Natural killer cell (primary cell): ENCODE measurements at regions not wholly inside any gene's neighbourhood (a gene's known extent, or its start where the extent isn't known, plus 50 kb on each side); places are given as distances from the start of the nearest gene placed in this dataset.

Experiments used
- ATAC-seq, 3 donors: fragments of 150-1000 bp in 2 of 3; fragments of 200-7000 bp in 1 of 3; cut with Tn5 transposase; 1 replicate in 1 of 3; 2 replicates in 2 of 3; pipeline ENCODE4 v1.10.0; 2021; ENCODE audit warnings: mild to moderate bottlenecking in 2 of 3, moderate library complexity in 2 of 3
- DNase-seq, 2 donors: peaks; one replicate each; pipeline versions ENCODE4 v3.0.0 to v3.0.0-alpha.2; 2013 to 2021; ENCODE audit warnings: mixed read lengths in 1 of 2
- H3K27ac ChIP-seq: one replicate; pipeline ENCODE4 v1.5.1; 2013; ENCODE audit warnings: mild to moderate bottlenecking, low read length
- H3K27me3 ChIP-seq: one replicate; pipeline ENCODE4 v1.6.1; 2013; ENCODE audit warnings: low read length; ENCODE audit not compliant: control insufficient read depth, insufficient read depth
- H3K36me3 ChIP-seq: one replicate; pipeline ENCODE4 v1.6.1; 2013; ENCODE audit warnings: low read length; ENCODE audit not compliant: control insufficient read depth, insufficient read depth
- H3K4me1 ChIP-seq: one replicate; pipeline ENCODE4 v1.6.1; 2013; ENCODE audit warnings: low read length; ENCODE audit not compliant: control insufficient read depth, insufficient read depth
- H3K4me3 ChIP-seq: one replicate; pipeline ENCODE4 v1.5.1; 2013; ENCODE audit warnings: low read length
- H3K9me3 ChIP-seq: one replicate; pipeline ENCODE4 v1.6.1; 2013; ENCODE audit warnings: low read length; ENCODE audit not compliant: control insufficient read depth, insufficient read depth
- H3K27ac Mint-ChIP-seq, 2 donors: one replicate each; pipeline ENCODE4 v1.8.0; 2022; ENCODE audit warnings: mild to moderate bottlenecking in 2 of 2, mixed read lengths in 2 of 2, moderate library complexity in 1 of 2
- H3K27me3 Mint-ChIP-seq, 2 donors: one replicate each; pipeline ENCODE4 v1.8.0; 2022; ENCODE audit warnings: low read depth in 2 of 2, mixed read lengths in 2 of 2
- H3K36me3 Mint-ChIP-seq: one replicate; pipeline ENCODE4 v1.8.0; 2022; ENCODE audit warnings: mixed read lengths
- H3K4me1 Mint-ChIP-seq, 2 donors: one replicate each; pipeline ENCODE4 v1.8.0; 2022; ENCODE audit warnings: mixed read lengths in 2 of 2
- H3K4me3 Mint-ChIP-seq: one replicate; pipeline ENCODE4 v1.8.0; 2022; ENCODE audit warnings: mild to moderate bottlenecking, moderate library complexity, mixed read lengths
- H3K9me3 Mint-ChIP-seq, 2 donors: one replicate each; pipeline ENCODE4 v1.8.0; 2022; ENCODE audit warnings: mixed read lengths in 2 of 2
- WGBS: methylation state at CpG from one replicate; pipeline ENCODE4 v1.1.7; 2013; ENCODE audit warnings: missing lambda C conversion rate; ENCODE audit not compliant: insufficient coverage; 5-methylcytosine and 5-hydroxymethylcytosine counted together
- intact Hi-C: fragments of 100-400 bp; cut with micrococcal nuclease; formaldehyde crosslinking; loops from one replicate; pipeline ENCODE4 v1.14.2; 2022
- TF ChIP-seq, protein P1 (sequence below): fragments of 200-600 bp; IDR thresholded peaks from one replicate; pipeline ENCODE4 v1.8.0; 2022; ENCODE audit warnings: antibody characterized with exemption

DNA sequence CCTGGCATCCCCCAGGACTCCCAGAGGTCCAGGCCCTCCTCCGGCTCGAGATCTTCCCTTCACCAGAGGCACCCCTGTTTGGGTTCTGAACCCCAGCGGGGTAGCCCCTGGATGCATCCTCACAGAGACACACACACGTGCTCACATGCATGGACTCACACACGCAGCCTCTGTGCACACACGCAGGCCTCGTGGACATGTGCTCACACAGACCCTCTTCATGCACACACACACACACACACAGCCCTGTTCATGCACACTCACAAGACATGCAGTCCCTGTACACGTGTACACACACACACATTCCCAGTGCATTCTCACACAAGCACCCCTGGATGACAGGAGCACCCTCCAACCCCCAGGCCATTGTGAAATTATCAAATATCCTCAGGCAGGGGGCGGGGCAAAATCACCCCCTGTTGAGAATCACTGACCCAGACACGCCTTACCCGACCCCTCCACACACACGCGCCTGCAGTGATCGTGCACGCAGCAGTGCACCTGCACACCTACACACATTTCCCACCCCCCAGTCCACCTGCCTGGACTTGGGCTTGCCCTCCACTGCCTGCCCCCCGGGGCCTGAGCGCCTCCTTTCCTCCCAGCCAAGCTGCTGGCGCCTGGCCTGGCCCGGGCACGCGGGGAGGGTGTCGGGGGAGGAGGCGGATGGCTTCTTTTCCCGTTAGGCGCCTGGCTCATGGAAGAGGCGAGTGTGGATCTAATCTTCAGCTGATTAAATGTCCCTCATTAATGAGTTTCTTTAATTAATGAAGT lies 62.6 kb downstream of the ENGASE start:
- DNase-seq = no peak
- Mint-ChIP-seq H3K36me3 (no peaks in the 10 kb centered on the region), H3K27ac (no peak overlapping the region), H3K27me3 (no peaks in the 10 kb centered on the region), H3K9me3 (no peaks in the 10 kb centered on the region), H3K4me3 (no peak overlapping the region), H3K4me1 (peaks cover 0 to 12% of the 10 kb centered on the region in 2 donors)
- H3K27me3 ChIP-seq = no peaks in the 10 kb centered on the region
- H3K4me3 ChIP-seq = no peak overlapping the region
- H3K4me1 ChIP-seq = no peaks in the 10 kb centered on the region
- no peaks in the 10 kb centered on the region for H3K9me3 ChIP-seq
- H3K36me3 ChIP-seq = no peaks in the 10 kb centered on the region
- intact Hi-C loops = no loop called here
- no peak overlapping the region for H3K27ac ChIP-seq
- 77% methylated on average over 26 of the region's 26 CpGs for WGBS
- TF ChIP-seq, protein P1, sequence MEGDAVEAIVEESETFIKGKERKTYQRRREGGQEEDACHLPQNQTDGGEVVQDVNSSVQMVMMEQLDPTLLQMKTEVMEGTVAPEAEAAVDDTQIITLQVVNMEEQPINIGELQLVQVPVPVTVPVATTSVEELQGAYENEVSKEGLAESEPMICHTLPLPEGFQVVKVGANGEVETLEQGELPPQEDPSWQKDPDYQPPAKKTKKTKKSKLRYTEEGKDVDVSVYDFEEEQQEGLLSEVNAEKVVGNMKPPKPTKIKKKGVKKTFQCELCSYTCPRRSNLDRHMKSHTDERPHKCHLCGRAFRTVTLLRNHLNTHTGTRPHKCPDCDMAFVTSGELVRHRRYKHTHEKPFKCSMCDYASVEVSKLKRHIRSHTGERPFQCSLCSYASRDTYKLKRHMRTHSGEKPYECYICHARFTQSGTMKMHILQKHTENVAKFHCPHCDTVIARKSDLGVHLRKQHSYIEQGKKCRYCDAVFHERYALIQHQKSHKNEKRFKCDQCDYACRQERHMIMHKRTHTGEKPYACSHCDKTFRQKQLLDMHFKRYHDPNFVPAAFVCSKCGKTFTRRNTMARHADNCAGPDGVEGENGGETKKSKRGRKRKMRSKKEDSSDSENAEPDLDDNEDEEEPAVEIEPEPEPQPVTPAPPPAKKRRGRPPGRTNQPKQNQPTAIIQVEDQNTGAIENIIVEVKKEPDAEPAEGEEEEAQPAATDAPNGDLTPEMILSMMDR = no peak
- no peak for ATAC-seq

DNA sequence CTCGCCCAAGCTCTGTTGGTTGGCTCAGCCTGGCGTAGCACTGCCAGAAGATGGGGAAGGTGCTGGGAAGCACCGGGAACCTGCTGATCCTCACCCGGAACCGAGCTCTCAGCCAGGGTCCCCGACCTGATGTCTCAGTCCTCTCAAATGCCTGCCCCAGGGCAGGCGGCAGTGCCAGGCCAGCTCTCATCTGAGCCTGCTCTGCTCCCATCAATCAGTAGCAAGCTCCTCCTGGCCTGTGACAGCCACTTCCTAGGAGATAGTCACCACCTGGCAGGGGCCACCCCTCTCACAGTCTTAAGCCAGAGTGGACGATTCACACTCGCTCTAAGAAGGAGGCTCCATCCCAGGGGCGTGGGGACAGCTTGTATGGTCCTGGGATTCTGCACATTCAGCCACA lies 62.0 kb downstream of the ENGASE start:
- no peaks in the 10 kb centered on the region for H3K27me3 ChIP-seq
- no peak overlapping the region for H3K4me3 Mint-ChIP-seq
- intact Hi-C loops = no loop called here
- H3K36me3 Mint-ChIP-seq = no peaks in the 10 kb centered on the region
- TF ChIP-seq, protein P1 = no peak
- H3K9me3 Mint-ChIP-seq = no peaks in the 10 kb centered on the region
- no peak for DNase-seq
- no peak for ATAC-seq
- H3K36me3 ChIP-seq = no peaks in the 10 kb centered on the region
- no peak overlapping the region for H3K27ac Mint-ChIP-seq
- no peaks in the 10 kb centered on the region for H3K4me1 ChIP-seq
- H3K27me3 Mint-ChIP-seq = no peaks in the 10 kb centered on the region
- H3K27ac ChIP-seq = no peak overlapping the region
- H3K9me3 ChIP-seq = no peaks in the 10 kb centered on the region
- H3K4me3 ChIP-seq = no peak overlapping the region
- WGBS = 84% methylated on average over 10 of the region's 10 CpGs
- H3K4me1 Mint-ChIP-seq = peaks cover 0 to 12% of the 10 kb centered on the region in 2 donors
